OCI-LY1 (cell line): ENCODE measurements at regions not wholly inside any gene's neighbourhood (a gene's known extent, or its start where the extent isn't known, plus 50 kb on each side); places are given as distances from the start of the nearest gene placed in this dataset.
A peak's percentile ranks its signal among the peaks of the same experiment; 100 is the strongest.

Source experiments
- CTCF ChIP-seq: fragments of 200-600 bp; sonication (generic), shearing (Covaris generic); IDR thresholded peaks from 2 replicates; pipeline ENCODE4 v1.5.1; 2017; ENCODE audit warnings: mild to moderate bottlenecking, antibody characterized with exemption, low read length, moderate library complexity, mixed read lengths
- EZH2 ChIP-seq: fragments of 200-600 bp; sonication (generic), shearing (Covaris generic); IDR thresholded peaks from 2 replicates; pipeline ENCODE4 v1.8.0; 2017; ENCODE audit warnings: borderline replicate concordance, mixed run types, mild to moderate bottlenecking, antibody characterized with exemption, low read length, moderate library complexity, mixed read lengths

DNA sequence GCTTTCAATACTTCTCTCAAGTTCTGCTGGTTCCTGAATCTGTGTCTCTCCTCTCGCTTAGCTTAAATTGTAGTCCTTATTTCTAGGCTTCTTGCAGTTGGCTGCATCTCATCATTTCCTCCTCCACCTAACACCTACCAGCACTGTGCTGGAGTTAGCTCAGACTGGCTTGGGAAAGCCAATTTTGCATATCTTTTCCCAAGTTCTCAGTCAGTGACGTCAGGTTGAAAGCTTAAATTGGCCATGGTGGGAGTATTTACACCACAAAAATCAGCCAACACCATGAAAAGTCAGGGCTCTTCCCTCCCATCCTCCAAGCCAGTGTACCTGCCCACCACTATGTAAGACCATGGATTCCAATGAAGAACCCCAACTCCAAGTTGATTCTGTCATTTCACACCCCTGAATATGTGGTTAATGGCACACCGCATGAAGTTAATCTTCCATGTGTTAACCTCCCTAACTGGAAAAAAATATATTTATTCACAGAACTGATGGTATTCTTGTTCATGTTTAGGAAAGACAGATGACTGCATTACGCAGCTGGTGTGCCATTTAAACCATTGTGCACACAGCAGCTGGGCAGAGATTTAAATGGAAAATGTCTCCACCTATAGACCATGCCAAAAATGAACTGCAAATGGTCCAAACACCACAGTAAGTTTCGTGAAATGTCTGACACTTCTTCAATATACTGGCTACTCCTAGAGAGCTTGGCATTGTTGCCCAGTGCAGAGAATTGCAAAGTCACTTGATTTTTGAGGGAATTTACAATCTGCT is 274.1 kb upstream of the MAP3K7 start:
- TF ChIP-seq EZH2: no peak
- TF ChIP-seq CTCF: peak; percentile 55
